GM12878 (cell line): ENCODE measurements at regions not wholly inside any gene's neighbourhood (a gene's known extent, or its start where the extent isn't known, plus 50 kb on each side); places are given as distances from the start of the nearest gene placed in this dataset. TPM values are rescaled to one million over a fixed set of nuclear protein-coding genes. Genes with fewer than 3 reads are reported as not detected.

Experiments used
- small RNA-seq: library from RNA; depleted of rRNA; stranded (forward); fragments of <200 nt; gene quantifications from one replicate; pipeline ENCODE3, GENCODE V24; 2014

Small RNA genes lying in the stretch of these regions (small RNA-seq; reads per million reads assigned to genes)
- gene AC114501.1 (not detected), gene RNU6-912P (not detected), gene SNORA15B-2 (not detected), gene SNORA22 (not detected)
